ENCODE measurements at regions not wholly inside any gene's neighbourhood (a gene's known extent, or its start where the extent isn't known, plus 50 kb on each side); places are given as distances from the start of the nearest gene placed in this dataset.

- no peaks in the 10 kb centered on the region for H3K4me1 Mint-ChIP-seq
- POLR2A ChIA-PET: no interaction called here
- DNase-seq (ENCODE audit: low spot score) (no peak), ATAC-seq (no peak)
- H3K9me3 Mint-ChIP-seq: no peaks in the 10 kb centered on the region
- H3K27ac Mint-ChIP-seq: no peak overlapping the region
- no peak overlapping the region for H3K4me3 Mint-ChIP-seq
- no peaks in the 10 kb centered on the region for H3K36me3 Mint-ChIP-seq
- CTCF ChIA-PET: interaction anchor here (1.5 kb wide), 1 partner anchor 166 kb away, joined by 3 read pairs; no protein-coding TSS in a partner anchor
- TF ChIP-seq ZBTB21 (CRISPR knock-in tag; IDR thresholded peaks at IDR 0.05; ENCODE audit: borderline replicate concordance): no peak
- TF ChIP-seq NFATC4 (CRISPR knock-in tag; IDR thresholded peaks at IDR 0.05): no peak
- TF ChIP-seq, protein P1, sequence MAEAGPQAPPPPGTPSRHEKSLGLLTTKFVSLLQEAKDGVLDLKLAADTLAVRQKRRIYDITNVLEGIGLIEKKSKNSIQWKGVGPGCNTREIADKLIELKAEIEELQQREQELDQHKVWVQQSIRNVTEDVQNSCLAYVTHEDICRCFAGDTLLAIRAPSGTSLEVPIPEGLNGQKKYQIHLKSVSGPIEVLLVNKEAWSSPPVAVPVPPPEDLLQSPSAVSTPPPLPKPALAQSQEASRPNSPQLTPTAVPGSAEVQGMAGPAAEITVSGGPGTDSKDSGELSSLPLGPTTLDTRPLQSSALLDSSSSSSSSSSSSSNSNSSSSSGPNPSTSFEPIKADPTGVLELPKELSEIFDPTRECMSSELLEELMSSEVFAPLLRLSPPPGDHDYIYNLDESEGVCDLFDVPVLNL (CRISPR knock-in tag; IDR thresholded peaks at IDR 0.05; ENCODE audit: borderline replicate concordance, low read depth): no peak
- TF ChIP-seq ZNF219 (CRISPR knock-in tag; IDR thresholded peaks at IDR 0.05; ENCODE audit: borderline replicate concordance): no peak
- no peak for TF ChIP-seq HMGA2 (CRISPR knock-in tag; IDR thresholded peaks at IDR 0.05)
- no peak for TF ChIP-seq JUN (CRISPR knock-in tag; IDR thresholded peaks at IDR 0.05)
- TF ChIP-seq GRHL2 (CRISPR knock-in tag; IDR thresholded peaks at IDR 0.05; ENCODE audit: insufficient replicate concordance, severe bottlenecking): no peak
- TF ChIP-seq ZNF423 (CRISPR knock-in tag; IDR thresholded peaks at IDR 0.05): no peak
- TF ChIP-seq MYBL2 (CRISPR knock-in tag; IDR thresholded peaks at IDR 0.05): no peak
- TF ChIP-seq FOXP4 (CRISPR knock-in tag; IDR thresholded peaks at IDR 0.05): no peak
- TF ChIP-seq, protein P2, sequence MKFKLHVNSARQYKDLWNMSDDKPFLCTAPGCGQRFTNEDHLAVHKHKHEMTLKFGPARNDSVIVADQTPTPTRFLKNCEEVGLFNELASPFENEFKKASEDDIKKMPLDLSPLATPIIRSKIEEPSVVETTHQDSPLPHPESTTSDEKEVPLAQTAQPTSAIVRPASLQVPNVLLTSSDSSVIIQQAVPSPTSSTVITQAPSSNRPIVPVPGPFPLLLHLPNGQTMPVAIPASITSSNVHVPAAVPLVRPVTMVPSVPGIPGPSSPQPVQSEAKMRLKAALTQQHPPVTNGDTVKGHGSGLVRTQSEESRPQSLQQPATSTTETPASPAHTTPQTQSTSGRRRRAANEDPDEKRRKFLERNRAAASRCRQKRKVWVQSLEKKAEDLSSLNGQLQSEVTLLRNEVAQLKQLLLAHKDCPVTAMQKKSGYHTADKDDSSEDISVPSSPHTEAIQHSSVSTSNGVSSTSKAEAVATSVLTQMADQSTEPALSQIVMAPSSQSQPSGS (CRISPR knock-in tag; IDR thresholded peaks at IDR 0.05; ENCODE audit: borderline replicate concordance, low read depth): no peak
- TF ChIP-seq, protein P3, sequence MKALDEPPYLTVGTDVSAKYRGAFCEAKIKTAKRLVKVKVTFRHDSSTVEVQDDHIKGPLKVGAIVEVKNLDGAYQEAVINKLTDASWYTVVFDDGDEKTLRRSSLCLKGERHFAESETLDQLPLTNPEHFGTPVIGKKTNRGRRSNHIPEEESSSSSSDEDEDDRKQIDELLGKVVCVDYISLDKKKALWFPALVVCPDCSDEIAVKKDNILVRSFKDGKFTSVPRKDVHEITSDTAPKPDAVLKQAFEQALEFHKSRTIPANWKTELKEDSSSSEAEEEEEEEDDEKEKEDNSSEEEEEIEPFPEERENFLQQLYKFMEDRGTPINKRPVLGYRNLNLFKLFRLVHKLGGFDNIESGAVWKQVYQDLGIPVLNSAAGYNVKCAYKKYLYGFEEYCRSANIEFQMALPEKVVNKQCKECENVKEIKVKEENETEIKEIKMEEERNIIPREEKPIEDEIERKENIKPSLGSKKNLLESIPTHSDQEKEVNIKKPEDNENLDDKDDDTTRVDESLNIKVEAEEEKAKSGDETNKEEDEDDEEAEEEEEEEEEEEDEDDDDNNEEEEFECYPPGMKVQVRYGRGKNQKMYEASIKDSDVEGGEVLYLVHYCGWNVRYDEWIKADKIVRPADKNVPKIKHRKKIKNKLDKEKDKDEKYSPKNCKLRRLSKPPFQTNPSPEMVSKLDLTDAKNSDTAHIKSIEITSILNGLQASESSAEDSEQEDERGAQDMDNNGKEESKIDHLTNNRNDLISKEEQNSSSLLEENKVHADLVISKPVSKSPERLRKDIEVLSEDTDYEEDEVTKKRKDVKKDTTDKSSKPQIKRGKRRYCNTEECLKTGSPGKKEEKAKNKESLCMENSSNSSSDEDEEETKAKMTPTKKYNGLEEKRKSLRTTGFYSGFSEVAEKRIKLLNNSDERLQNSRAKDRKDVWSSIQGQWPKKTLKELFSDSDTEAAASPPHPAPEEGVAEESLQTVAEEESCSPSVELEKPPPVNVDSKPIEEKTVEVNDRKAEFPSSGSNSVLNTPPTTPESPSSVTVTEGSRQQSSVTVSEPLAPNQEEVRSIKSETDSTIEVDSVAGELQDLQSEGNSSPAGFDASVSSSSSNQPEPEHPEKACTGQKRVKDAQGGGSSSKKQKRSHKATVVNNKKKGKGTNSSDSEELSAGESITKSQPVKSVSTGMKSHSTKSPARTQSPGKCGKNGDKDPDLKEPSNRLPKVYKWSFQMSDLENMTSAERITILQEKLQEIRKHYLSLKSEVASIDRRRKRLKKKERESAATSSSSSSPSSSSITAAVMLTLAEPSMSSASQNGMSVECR (CRISPR knock-in tag; IDR thresholded peaks at IDR 0.05; ENCODE audit: borderline replicate concordance): no peak
- TF ChIP-seq, protein P4, sequence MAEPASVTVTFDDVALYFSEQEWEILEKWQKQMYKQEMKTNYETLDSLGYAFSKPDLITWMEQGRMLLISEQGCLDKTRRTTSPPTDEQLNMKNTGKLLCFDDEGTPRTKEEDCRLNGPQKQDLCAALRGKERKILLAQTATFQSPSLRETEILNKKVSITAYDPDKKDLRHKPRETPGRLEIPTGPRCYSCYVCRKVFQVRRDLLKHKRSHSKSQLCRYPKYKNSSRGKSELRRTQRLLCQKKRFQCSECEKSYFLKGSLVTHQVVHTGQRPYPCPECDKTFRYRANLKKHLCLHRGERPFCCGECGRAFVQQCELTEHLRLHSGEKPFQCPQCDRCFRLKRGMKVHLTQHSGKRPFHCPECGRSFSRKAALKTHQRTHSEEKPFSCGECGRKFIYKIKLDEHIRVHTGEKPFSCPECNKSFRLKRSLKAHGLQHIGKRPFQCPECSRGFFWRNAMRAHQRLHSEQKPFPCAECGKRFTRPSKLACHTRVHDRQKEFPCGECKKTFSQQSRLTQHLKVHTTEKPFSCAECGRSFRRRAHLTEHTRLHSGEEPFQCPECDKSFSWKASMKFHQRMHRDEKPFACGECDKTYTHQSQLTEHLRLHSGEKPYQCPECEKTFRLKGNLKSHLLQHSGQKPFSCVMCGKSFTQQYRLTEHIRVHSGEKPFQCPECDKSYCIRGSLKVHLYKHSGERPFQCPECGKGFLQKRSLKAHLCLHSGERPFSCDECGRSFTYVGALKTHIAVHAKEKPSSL (CRISPR knock-in tag; conservative IDR thresholded peaks at IDR 0.05): no peak
- H3K27me3 Mint-ChIP-seq (ENCODE audit: low read depth): no peaks in the 10 kb centered on the region
These were observed 250.6 kb upstream of the PLET1 start for GRCh38 chr11:112511271-112511670.

GRCh38 chr11:112511911-112512310 lies 251.3 kb upstream of the PLET1 start:
- Mint-ChIP-seq H3K27ac (no peak overlapping the region), H3K27me3 (ENCODE audit: low read depth) (no peaks in the 10 kb centered on the region), H3K36me3 (no peaks in the 10 kb centered on the region), H3K4me3 (no peak overlapping the region), H3K9me3 (no peaks in the 10 kb centered on the region), H3K4me1 (no peaks in the 10 kb centered on the region)
- ChIA-PET CTCF (interaction anchor here (1.5 kb wide), 1 partner anchor 167 kb away, joined by 3 read pairs; no protein-coding TSS in a partner anchor), POLR2A (no interaction called here)
- ATAC-seq (no peak), DNase-seq (ENCODE audit: low spot score) (no peak)
- TF ChIP-seq ZNF263 (CRISPR knock-in tag; IDR thresholded peaks at IDR 0.05; ENCODE audit: low read depth) (no peak), GABPB1 (CRISPR knock-in tag; IDR thresholded peaks at IDR 0.05) (no peak), MYBL2 (CRISPR knock-in tag; IDR thresholded peaks at IDR 0.05) (no peak), NR2C2 (CRISPR knock-in tag; IDR thresholded peaks at IDR 0.05) (no peak), ETV6 (CRISPR knock-in tag; IDR thresholded peaks at IDR 0.05) (no peak), JAZF1 (CRISPR knock-in tag; IDR thresholded peaks at IDR 0.05) (no peak), CREB1 (CRISPR knock-in tag; IDR thresholded peaks at IDR 0.05) (no peak)
- TF ChIP-seq, protein P5, sequence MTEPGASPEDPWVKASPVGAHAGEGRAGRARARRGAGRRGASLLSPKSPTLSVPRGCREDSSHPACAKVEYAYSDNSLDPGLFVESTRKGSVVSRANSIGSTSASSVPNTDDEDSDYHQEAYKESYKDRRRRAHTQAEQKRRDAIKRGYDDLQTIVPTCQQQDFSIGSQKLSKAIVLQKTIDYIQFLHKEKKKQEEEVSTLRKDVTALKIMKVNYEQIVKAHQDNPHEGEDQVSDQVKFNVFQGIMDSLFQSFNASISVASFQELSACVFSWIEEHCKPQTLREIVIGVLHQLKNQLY (CRISPR knock-in tag; IDR thresholded peaks at IDR 0.05): no peak

Data from WTC11 (cell line).